ENCODE measurements at regions not wholly inside any gene's neighbourhood (a gene's known extent, or its start where the extent isn't known, plus 50 kb on each side); places are given as distances from the start of the nearest gene placed in this dataset.

DNA sequence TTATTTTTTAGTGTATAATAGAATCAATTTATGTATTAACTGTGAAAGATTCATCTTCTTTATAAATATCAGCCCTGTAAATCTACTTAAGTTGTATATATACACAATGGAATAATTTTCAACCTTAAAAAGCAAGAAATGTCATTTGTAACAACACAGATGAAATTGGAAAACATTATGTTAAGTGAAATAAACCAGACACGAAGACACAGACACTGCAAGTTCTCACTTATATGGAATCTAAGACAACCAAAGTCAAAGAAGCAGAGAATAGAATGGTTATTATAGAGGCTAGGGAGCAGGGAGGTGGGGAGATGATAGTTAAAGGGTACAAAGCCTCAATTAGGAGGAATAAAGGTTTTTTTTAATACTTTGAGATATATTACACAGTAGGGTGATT is 1404.4 kb downstream of the HACE1 start:
- no peaks in the 10 kb centered on the region for H3K27me3 ChIP-seq (ENCODE audit: control insufficient read depth in 2 of 2, insufficient read depth in 2 of 2, low read length in 2 of 2)
- TF ChIP-seq FOS (IDR thresholded peaks at IDR 0.05; ENCODE audit: borderline replicate concordance, insufficient read depth, low read length) (no peak), GATA2 (IDR thresholded peaks at IDR 0.05; ENCODE audit: insufficient read depth, insufficient read length, low read depth, low read length) (no peak), MYC (IDR thresholded peaks at IDR 0.05; ENCODE audit: low read depth, low read length) (no peak), JUN (IDR thresholded peaks at IDR 0.05; ENCODE audit: borderline replicate concordance, insufficient read depth, insufficient read length, low read depth) (no peak), EZH2 (IDR thresholded peaks at IDR 0.05; ENCODE audit: borderline replicate concordance, low read depth, low read length, severe bottlenecking) (no peak), POLR2A (IDR thresholded peaks at IDR 0.05; ENCODE audit: low read depth, low read length) (no peak), POLR2AphosphoS5 (IDR thresholded peaks at IDR 0.05; ENCODE audit: insufficient read depth, low read depth, low read length) (no peak)
- TF ChIP-seq, protein P1, sequence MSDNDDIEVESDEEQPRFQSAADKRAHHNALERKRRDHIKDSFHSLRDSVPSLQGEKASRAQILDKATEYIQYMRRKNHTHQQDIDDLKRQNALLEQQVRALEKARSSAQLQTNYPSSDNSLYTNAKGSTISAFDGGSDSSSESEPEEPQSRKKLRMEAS (IDR thresholded peaks at IDR 0.05; ENCODE audit: insufficient read depth, insufficient read length), result no peak
- TF ChIP-seq, protein P2, sequence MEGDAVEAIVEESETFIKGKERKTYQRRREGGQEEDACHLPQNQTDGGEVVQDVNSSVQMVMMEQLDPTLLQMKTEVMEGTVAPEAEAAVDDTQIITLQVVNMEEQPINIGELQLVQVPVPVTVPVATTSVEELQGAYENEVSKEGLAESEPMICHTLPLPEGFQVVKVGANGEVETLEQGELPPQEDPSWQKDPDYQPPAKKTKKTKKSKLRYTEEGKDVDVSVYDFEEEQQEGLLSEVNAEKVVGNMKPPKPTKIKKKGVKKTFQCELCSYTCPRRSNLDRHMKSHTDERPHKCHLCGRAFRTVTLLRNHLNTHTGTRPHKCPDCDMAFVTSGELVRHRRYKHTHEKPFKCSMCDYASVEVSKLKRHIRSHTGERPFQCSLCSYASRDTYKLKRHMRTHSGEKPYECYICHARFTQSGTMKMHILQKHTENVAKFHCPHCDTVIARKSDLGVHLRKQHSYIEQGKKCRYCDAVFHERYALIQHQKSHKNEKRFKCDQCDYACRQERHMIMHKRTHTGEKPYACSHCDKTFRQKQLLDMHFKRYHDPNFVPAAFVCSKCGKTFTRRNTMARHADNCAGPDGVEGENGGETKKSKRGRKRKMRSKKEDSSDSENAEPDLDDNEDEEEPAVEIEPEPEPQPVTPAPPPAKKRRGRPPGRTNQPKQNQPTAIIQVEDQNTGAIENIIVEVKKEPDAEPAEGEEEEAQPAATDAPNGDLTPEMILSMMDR (IDR thresholded peaks at IDR 0.05; ENCODE audit: extremely low read depth in 1 of 2, insufficient read depth in 1 of 2, low read depth in 1 of 2, low read length in 2 of 2), result no peak
- no peaks in the 10 kb centered on the region for H3K79me2 ChIP-seq (ENCODE audit: control insufficient read depth, insufficient read depth, low read length)
- no peaks in the 10 kb centered on the region for H3K36me3 ChIP-seq (ENCODE audit: control insufficient read depth in 2 of 2, extremely low read depth in 1 of 2, insufficient read depth in 2 of 2, low read length in 2 of 2)
- ChIA-PET CTCF (no interaction called here), POLR2A (no interaction called here)
- H3K4me2 ChIP-seq (ENCODE audit: insufficient read depth, low read length), result no peak overlapping the region
- DNase-seq (ENCODE audit: low read depth, low spot score) (no peak), FAIRE-seq (no peak)
- BruUV-seq (replicated peaks), result no TSS peak
- no peak overlapping the region for H3K4me3 ChIP-seq (replicated peaks in 1 of 3; ENCODE audit: insufficient read depth in 1 of 3, low read depth in 1 of 3, low read length in 3 of 3)
- no peaks in the 10 kb centered on the region for H4K20me1 ChIP-seq (replicated peaks; ENCODE audit: control insufficient read depth, extremely low read depth, insufficient read depth, low read length)
- no peak overlapping the region for H3K9ac ChIP-seq (replicated peaks; ENCODE audit: extremely low read depth, insufficient read depth, low read length)
- no peaks in the 10 kb centered on the region for H3K9me3 ChIP-seq (replicated peaks; ENCODE audit: control insufficient read depth, insufficient read depth, low read length)
- no peak overlapping the region for H2AFZ ChIP-seq (ENCODE audit: low read depth, low read length)
- no peaks in the 10 kb centered on the region for H3K4me1 ChIP-seq (ENCODE audit: control insufficient read depth, extremely low read depth, insufficient read depth, low read length)
- intact Hi-C loops (cut with micrococcal nuclease), result no loop called here
- H3K9me1 ChIP-seq (replicated peaks; ENCODE audit: control insufficient read depth, extremely low read depth, insufficient read depth, low read length), result no peaks in the 10 kb centered on the region
- no peak overlapping the region for H3K27ac ChIP-seq (ENCODE audit: insufficient read depth, low read depth, low read length)
- dilution Hi-C loops (cut with MboI; ENCODE audit: extremely low pct_ligation_motif_present, low sequenced_read_pairs), result no loop called here

All from endothelial cell of umbilical vein (primary cell).